ENCODE measurements at regions not wholly inside any gene's neighbourhood (a gene's known extent, or its start where the extent isn't known, plus 50 kb on each side); places are given as distances from the start of the nearest gene placed in this dataset.

DNA sequence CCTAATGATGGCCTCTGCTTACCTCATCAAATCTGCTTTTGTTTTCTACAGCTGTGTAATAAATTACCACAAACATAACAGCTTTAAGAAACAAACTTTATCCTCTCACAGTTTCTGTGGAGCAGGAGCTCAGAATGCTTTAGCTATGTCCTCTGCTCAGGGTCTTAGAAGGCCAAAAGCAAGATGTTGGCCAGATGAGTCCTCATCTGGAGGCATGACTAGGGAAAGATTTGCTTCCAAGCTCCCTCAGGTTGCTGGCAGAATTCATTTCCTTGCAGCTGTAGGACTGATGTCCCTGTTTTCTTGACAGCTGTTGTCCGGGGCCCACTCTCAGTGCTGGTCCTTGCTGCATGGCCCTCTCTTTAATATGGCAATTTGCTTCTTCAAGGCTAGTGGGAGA, 116.7 kb upstream of the PDE5A start:
- no TSS peak for BruUV-seq (replicated peaks)
- Histone ChIP-seq H3K9me3 (ENCODE audit: control insufficient read depth, insufficient read depth, low read length) (no peaks in the 10 kb centered on the region), H3K36me3 (ENCODE audit: control insufficient read depth, insufficient read depth, low read length) (no peaks in the 10 kb centered on the region), H2AFZ (replicated peaks; ENCODE audit: low read length, poor library complexity) (no peak overlapping the region), H2BK5ac (ENCODE audit: low read depth, low read length, poor library complexity, severe bottlenecking) (no peak overlapping the region), H4K8ac (ENCODE audit: low read depth in 2 of 2, low read length in 2 of 2) (peak overlapping the region in 1 of 2 experiments; percentile 20; a peak in 1 of 4 replicates), H3K27ac (ENCODE audit: insufficient read depth, low read length) (no peak overlapping the region), H2AK5ac (ENCODE audit: low read depth, low read length) (no peak overlapping the region), H3K79me1 (ENCODE audit: low read depth in 1 of 2, low read length in 2 of 2) (no peaks in the 10 kb centered on the region), H2BK20ac (ENCODE audit: low read depth, low read length) (peak overlapping the region; percentile 71), H3K4ac (ENCODE audit: low read depth, low read length) (no peak overlapping the region; the same call in 1 of the 2 replicates), H4K5ac (ENCODE audit: low read depth, low read length) (peak overlapping the region; percentile 93), H3K4me1 (ENCODE audit: control insufficient read depth, insufficient read depth, low read length) (peaks cover 9% of the 10 kb centered on the region), H4K91ac (ENCODE audit: insufficient read depth, low read depth, low read length) (peak overlapping the region; percentile 5; the same call in 1 of the 2 replicates), H3K27me3 (ENCODE audit: control insufficient read depth, insufficient read depth, low read length) (no peaks in the 10 kb centered on the region), H3K9me1 (ENCODE audit: insufficient read depth, low read length) (no peaks in the 10 kb centered on the region; the same call in 1 of the 2 replicates), H3K4me3 (ENCODE audit: insufficient read depth, low read depth, low read length) (no peak overlapping the region), H2BK15ac (ENCODE audit: low read depth, low read length) (peak overlapping the region; percentile 46; the same call in 1 of the 3 replicates), H2BK120ac (ENCODE audit: low read depth, low read length) (peak overlapping the region; percentile 49; the same call in 1 of the 2 replicates), H2AK9ac (replicated peaks; ENCODE audit: low read depth, low read length, poor library complexity) (no peak overlapping the region), H3K14ac (replicated peaks; ENCODE audit: low read depth, low read length) (no peak overlapping the region), H3K18ac (ENCODE audit: low read depth, low read length) (peak overlapping the region; percentile 90), H3K4me2 (ENCODE audit: low read depth, low read length) (no peak overlapping the region), H3K9ac (ENCODE audit: low read depth, low read length) (no peak overlapping the region), H4K20me1 (ENCODE audit: insufficient read depth, low read length) (no peaks in the 10 kb centered on the region), H3K23ac (ENCODE audit: low read depth, low read length) (no peak overlapping the region), H3K56ac (ENCODE audit: extremely low read depth, insufficient read depth, low read length) (no peak overlapping the region)
- no peak for TF ChIP-seq BHLHE40 (IDR thresholded peaks at IDR 0.05; ENCODE audit: low read depth, low read length)
- TF ChIP-seq RFX5 (IDR thresholded peaks at IDR 0.05; ENCODE audit: low read depth, low read length): no peak
- TF ChIP-seq RAD21 (IDR thresholded peaks at IDR 0.05; ENCODE audit: low read length): no peak
- TF ChIP-seq, protein P1, sequence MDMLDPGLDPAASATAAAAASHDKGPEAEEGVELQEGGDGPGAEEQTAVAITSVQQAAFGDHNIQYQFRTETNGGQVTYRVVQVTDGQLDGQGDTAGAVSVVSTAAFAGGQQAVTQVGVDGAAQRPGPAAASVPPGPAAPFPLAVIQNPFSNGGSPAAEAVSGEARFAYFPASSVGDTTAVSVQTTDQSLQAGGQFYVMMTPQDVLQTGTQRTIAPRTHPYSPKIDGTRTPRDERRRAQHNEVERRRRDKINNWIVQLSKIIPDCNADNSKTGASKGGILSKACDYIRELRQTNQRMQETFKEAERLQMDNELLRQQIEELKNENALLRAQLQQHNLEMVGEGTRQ (IDR thresholded peaks at IDR 0.05; ENCODE audit: low read depth, low read length): no peak
- TF ChIP-seq RCOR1 (IDR thresholded peaks at IDR 0.05; ENCODE audit: insufficient replicate concordance, low read length): no peak
- no peak for TF ChIP-seq MAFK (IDR thresholded peaks at IDR 0.05; ENCODE audit: low read depth, low read length)
- TF ChIP-seq CHD1 (IDR thresholded peaks at IDR 0.05; ENCODE audit: low read depth, low read length): no peak
- TF ChIP-seq CEBPB (IDR thresholded peaks at IDR 0.05; ENCODE audit: low read depth, low read length): no peak
- TF ChIP-seq MXI1 (IDR thresholded peaks at IDR 0.05; ENCODE audit: borderline replicate concordance, low read depth, low read length): no peak
- TF ChIP-seq, protein P2, sequence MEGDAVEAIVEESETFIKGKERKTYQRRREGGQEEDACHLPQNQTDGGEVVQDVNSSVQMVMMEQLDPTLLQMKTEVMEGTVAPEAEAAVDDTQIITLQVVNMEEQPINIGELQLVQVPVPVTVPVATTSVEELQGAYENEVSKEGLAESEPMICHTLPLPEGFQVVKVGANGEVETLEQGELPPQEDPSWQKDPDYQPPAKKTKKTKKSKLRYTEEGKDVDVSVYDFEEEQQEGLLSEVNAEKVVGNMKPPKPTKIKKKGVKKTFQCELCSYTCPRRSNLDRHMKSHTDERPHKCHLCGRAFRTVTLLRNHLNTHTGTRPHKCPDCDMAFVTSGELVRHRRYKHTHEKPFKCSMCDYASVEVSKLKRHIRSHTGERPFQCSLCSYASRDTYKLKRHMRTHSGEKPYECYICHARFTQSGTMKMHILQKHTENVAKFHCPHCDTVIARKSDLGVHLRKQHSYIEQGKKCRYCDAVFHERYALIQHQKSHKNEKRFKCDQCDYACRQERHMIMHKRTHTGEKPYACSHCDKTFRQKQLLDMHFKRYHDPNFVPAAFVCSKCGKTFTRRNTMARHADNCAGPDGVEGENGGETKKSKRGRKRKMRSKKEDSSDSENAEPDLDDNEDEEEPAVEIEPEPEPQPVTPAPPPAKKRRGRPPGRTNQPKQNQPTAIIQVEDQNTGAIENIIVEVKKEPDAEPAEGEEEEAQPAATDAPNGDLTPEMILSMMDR (conservative IDR thresholded peaks at IDR 0.05; ENCODE audit: low read depth, low read length): no peak
- intact Hi-C loops (cut with micrococcal nuclease) (no loop called here), in situ Hi-C loops (cut with MboI; ENCODE audit: low sequenced_read_pairs) (no loop called here), dilution Hi-C loops (cut with HindIII; ENCODE audit: low sequenced_read_pairs, unreplicated experiment) (no loop called here)
- no CpG with 5 or more reads among the region's 1 CpG for WGBS, 2 experiments (ENCODE audit: extremely low coverage in 2 of 2, insufficient read length in 1 of 2)
- DNase-seq (no peak), ATAC-seq (ENCODE audit: low read depth) (no peak)
- ChIA-PET CTCF (interaction anchor here (1.8 kb wide), 1 partner anchor 10 kb away, joined by 5 read pairs; no protein-coding TSS in a partner anchor), POLR2A (ENCODE audit: unreplicated experiment) (interaction anchor here (1.5 kb wide), 1 partner anchor 12 kb away, joined by 5 read pairs; no protein-coding TSS in a partner anchor)
